GM23338 (cell line): ENCODE measurements at regions not wholly inside any gene's neighbourhood (a gene's known extent, or its start where the extent isn't known, plus 50 kb on each side); places are given as distances from the start of the nearest gene placed in this dataset. TPM values are rescaled to one million over a fixed set of nuclear protein-coding genes. Genes with fewer than 3 reads are reported as not detected.
"Not testable (repeated sequence)": the region's sequence is repeated elsewhere in the genome, so short reads cannot be mapped to it uniquely, and the experiment has no call there.

Source experiments
- ATAC-seq: fragments of 200-7000 bp; cut with Tn5 transposase; 3 replicates; pipeline ENCODE4 v1.9.1; 2020
- DNase-seq: peaks from one replicate; pipeline ENCODE4 v3.0.0-alpha.2; 2015; ENCODE audit warnings: low spot score
- H2AFZ ChIP-seq: fragments of 200-600 bp; sonication (generic); 2 replicates; pipeline ENCODE4 v1.8.0; 2016; ENCODE audit warnings: antibody characterized with exemption, mild to moderate bottlenecking, moderate library complexity
- H3F3A ChIP-seq: fragments of 200-600 bp; sonication (generic); replicated peaks from 2 replicates; pipeline ENCODE4 v1.8.0; 2017; ENCODE audit warnings: antibody characterized with exemption, mixed run types, low read depth
- H3K27ac ChIP-seq: fragments of 200-600 bp; sonication (generic); 2 replicates; pipeline ENCODE4 v1.6.1; 2016; ENCODE audit warnings: low read depth
- H3K27me3 ChIP-seq: fragments of 200-600 bp; sonication (generic); 2 replicates; pipeline ENCODE4 v1.8.0; 2016; ENCODE audit warnings: mild to moderate bottlenecking, mixed run types, moderate library complexity; ENCODE audit not compliant: insufficient read depth
- H3K36me3 ChIP-seq: fragments of 200-600 bp; sonication (generic); 2 replicates; pipeline ENCODE4 v1.8.0; 2016; ENCODE audit warnings: mild to moderate bottlenecking; ENCODE audit not compliant: insufficient read depth
- H3K4me1 ChIP-seq: fragments of 200-600 bp; sonication (generic); 2 replicates; pipeline ENCODE4 v1.8.0; 2016; ENCODE audit warnings: mild to moderate bottlenecking, moderate library complexity; ENCODE audit not compliant: insufficient read depth
- H3K4me2 ChIP-seq: fragments of 200-600 bp; sonication (generic); 2 replicates; pipeline ENCODE4 v1.7.1; 2017; ENCODE audit warnings: mixed run types
- H3K4me3 ChIP-seq: fragments of 200-600 bp; sonication (generic); 2 replicates; pipeline ENCODE4 v1.6.1; 2016; ENCODE audit warnings: mixed run types
- H3K79me2 ChIP-seq: fragments of 200-600 bp; sonication (generic); replicated peaks from 2 replicates; pipeline ENCODE4 v1.8.0; 2017; ENCODE audit warnings: mild to moderate bottlenecking; ENCODE audit not compliant: insufficient read depth
- H3K9me2 ChIP-seq: fragments of 200-600 bp; sonication (generic); 2 replicates; pipeline ENCODE4 v1.8.0; 2017; ENCODE audit not compliant: insufficient read depth
- H4K20me1 ChIP-seq: fragments of 200-600 bp; sonication (generic); replicated peaks from 2 replicates; pipeline ENCODE4 v1.8.0; 2017; ENCODE audit warnings: mild to moderate bottlenecking; ENCODE audit not compliant: insufficient read depth
- H3K27ac Mint-ChIP-seq: 2 replicates; pipeline ENCODE4 v1.8.0; 2020; ENCODE audit warnings: inconsistent platforms, mild to moderate bottlenecking, moderate library complexity, mixed read lengths
- H3K27me3 Mint-ChIP-seq: 3 replicates; pipeline ENCODE4 v1.8.0; 2022; ENCODE audit warnings: low read depth, mild to moderate bottlenecking, moderate library complexity, mixed read lengths, inconsistent platforms; ENCODE audit not compliant: insufficient read depth, poor library complexity
- H3K36me3 Mint-ChIP-seq: 3 replicates; pipeline ENCODE4 v1.8.0; 2021; ENCODE audit warnings: low read depth, mild to moderate bottlenecking, inconsistent platforms, moderate library complexity, mixed read lengths
- H3K4me1 Mint-ChIP-seq: 3 replicates; pipeline ENCODE4 v1.8.0; 2020; ENCODE audit warnings: mild to moderate bottlenecking, inconsistent platforms, mixed read lengths
- H3K4me3 Mint-ChIP-seq: 3 replicates; pipeline ENCODE4 v1.8.0; 2021; ENCODE audit warnings: moderate library complexity, mild to moderate bottlenecking, inconsistent platforms, mixed read lengths
- H3K9me3 Mint-ChIP-seq: 3 replicates; pipeline ENCODE4 v1.8.0; 2020; ENCODE audit warnings: moderate library complexity, mild to moderate bottlenecking, inconsistent platforms, mixed read lengths
- CREB1 ChIP-seq: fragments of 250-450 bp; sonication (Bioruptor Pico); IDR thresholded peaks from 2 replicates; pipeline ENCODE4 v1.5.0; 2020; ENCODE audit warnings: low read depth, mild to moderate bottlenecking, moderate library complexity
- ETS1 ChIP-seq: IDR thresholded peaks from 2 replicates; pipeline ENCODE4 v1.6.1; 2016; ENCODE audit warnings: antibody characterized with exemption
- EZH2phosphoT487 ChIP-seq: fragments of 200-600 bp; sonication (generic); IDR thresholded peaks from one replicate; pipeline ENCODE4 v1.8.1; 2018; ENCODE audit warnings: antibody characterized with exemption; ENCODE audit not compliant: unreplicated experiment
- NANOG ChIP-seq: IDR thresholded peaks from 2 replicates; pipeline ENCODE4 v1.6.1; 2016; ENCODE audit warnings: antibody characterized with exemption, borderline replicate concordance
- REST ChIP-seq: IDR thresholded peaks from one replicate; pipeline ENCODE4 v1.6.1; 2018; ENCODE audit warnings: antibody characterized with exemption; ENCODE audit not compliant: unreplicated experiment
- STAT1 ChIP-seq: IDR thresholded peaks from one replicate; pipeline ENCODE4 v1.6.1; 2016; ENCODE audit warnings: antibody characterized with exemption; ENCODE audit not compliant: unreplicated experiment
- ZNF114 ChIP-seq: fragments of 250-450 bp; sonication (Bioruptor Pico); IDR thresholded peaks from 2 replicates; pipeline ENCODE4 v1.5.0; 2020; ENCODE audit warnings: mild to moderate bottlenecking, moderate library complexity
- small RNA-seq: library from RNA; depleted of rRNA; stranded (forward); fragments of <200 nt; gene quantifications from one replicate; pipeline ENCODE3, GENCODE V24; 2014; ENCODE audit warnings: low replicate concordance

- TF ChIP-seq REST (no peak), CREB1 (no peak), ZNF114 (CRISPR knock-in tag) (no peak), ETS1 (no peak), STAT1 (no peak), EZH2phosphoT487 (no peak), NANOG (no peak)
These were observed 367.8 kb upstream of the SPATA31A5 start (continued) for GRCh38 chr9:60546406-60546805.

GRCh38 chr9:60546990-60547389, 367.2 kb upstream of the SPATA31A5 start:
- peaks cover 22% of the 10 kb centered on the region for H3K36me3 Mint-ChIP-seq
- H3K4me2 ChIP-seq, H3K4me3 Mint-ChIP-seq, H3F3A ChIP-seq, H3K4me1 Mint-ChIP-seq, H3K36me3 ChIP-seq, H3K27me3 ChIP-seq, H2AFZ ChIP-seq, H3K79me2 ChIP-seq, H3K4me3 ChIP-seq, DNase-seq, H3K27ac Mint-ChIP-seq, H3K4me1 ChIP-seq, H4K20me1 ChIP-seq, H3K27me3 Mint-ChIP-seq, ATAC-seq, H3K27ac ChIP-seq, H3K9me2 ChIP-seq: not testable (repeated sequence)
- peaks cover 70% of the 10 kb centered on the region for H3K9me3 Mint-ChIP-seq

Small RNA genes in the stretch of these regions (small RNA-seq; reads per million reads assigned to genes)
- not detected for gene BX088702.1
